PC-3 (cell line): ENCODE measurements at regions not wholly inside any gene's neighbourhood (a gene's known extent, or its start where the extent isn't known, plus 50 kb on each side); places are given as distances from the start of the nearest gene placed in this dataset.
A peak's percentile ranks its signal among the peaks of the same experiment; 100 is the strongest.

Experiments used
- ATAC-seq: fragments of 200-7000 bp; cut with Tn5 transposase; 2 replicates; pipeline ENCODE4 v1.9.1; 2020; ENCODE audit warnings: mild to moderate bottlenecking, moderate library complexity
- BruUV-seq: library from RNA; stranded (reverse); fragments of 400-500 nt; replicated peaks from 2 replicates; lab custom pipeline; 2021; lab: Mats Ljungman, UMichigan
- CTCF ChIA-PET: fragments of 300-600 bp; sonication (Branson Sonifier 250); formaldehyde crosslinking; loops from one replicate; lab custom pipeline; 2022; ENCODE audit warnings: antibody characterized with exemption; lab: Charles Lee
- POLR2A ChIA-PET: fragments of 300-600 bp; sonication (Branson Sonifier 250); formaldehyde crosslinking; loops from one replicate; lab custom pipeline; 2022; ENCODE audit warnings: antibody characterized with exemption; ENCODE audit not compliant: unreplicated experiment; lab: Charles Lee
- DNase-seq: peaks from one replicate; pipeline ENCODE4 v3.0.0-alpha.2; 2015
- H2AFZ ChIP-seq: fragments of 300-600 bp; sonication (generic); 2 replicates; pipeline ENCODE4 v1.6.0; 2016; ENCODE audit warnings: antibody characterized with exemption, low read length
- H3F3A ChIP-seq: fragments of 300-600 bp; sonication (generic); one replicate; pipeline ENCODE4 v1.6.0; 2017; ENCODE audit warnings: antibody characterized with exemption, low read length, control low read depth, mild to moderate bottlenecking; ENCODE audit not compliant: unreplicated experiment
- H3K27ac ChIP-seq: fragments of 300-600 bp; sonication (generic); 2 replicates; pipeline ENCODE4 v1.5.1; 2016; ENCODE audit warnings: mild to moderate bottlenecking, low read length
- H3K27me3 ChIP-seq: fragments of 300-600 bp; sonication (generic); 2 replicates; pipeline ENCODE4 v1.6.1; 2016; ENCODE audit warnings: low read length, mixed read lengths
- H3K36me3 ChIP-seq: fragments of 300-600 bp; sonication (generic); 2 replicates; pipeline ENCODE4 v1.6.1; 2016; ENCODE audit warnings: low read depth, mixed run types, low read length, mixed read lengths
- H3K4me1 ChIP-seq: fragments of 300-600 bp; sonication (generic); 2 replicates; pipeline ENCODE4 v1.5.1; 2016; ENCODE audit warnings: low read length; ENCODE audit not compliant: insufficient read depth
- H3K4me2 ChIP-seq: fragments of 300-600 bp; sonication (generic); 2 replicates; pipeline ENCODE4 v1.6.0; 2016; ENCODE audit warnings: low read length
- H3K4me3 ChIP-seq: fragments of 300-600 bp; sonication (generic); 2 replicates; pipeline ENCODE4 v1.5.1; 2016; ENCODE audit warnings: mild to moderate bottlenecking, low read length, mixed read lengths
- H3K79me2 ChIP-seq: fragments of 300-600 bp; sonication (generic); 2 replicates; pipeline ENCODE4 v1.6.1; 2017; ENCODE audit warnings: low read length, mixed read lengths
- H3K9ac ChIP-seq: fragments of 300-600 bp; sonication (generic); 2 replicates; pipeline ENCODE4 v1.6.0; 2016; ENCODE audit warnings: mild to moderate bottlenecking, low read length
- H3K9me2 ChIP-seq: fragments of 300-600 bp; sonication (generic); replicated peaks from 2 replicates; pipeline ENCODE4 v1.6.1; 2016; ENCODE audit warnings: mixed run types, low read length, mixed read lengths
- H3K9me3 ChIP-seq: fragments of 300-600 bp; sonication (generic); 2 replicates; pipeline ENCODE4 v1.6.1; 2016; ENCODE audit warnings: low read length, mixed read lengths
- H4K20me1 ChIP-seq: fragments of 300-600 bp; sonication (generic); 2 replicates; pipeline ENCODE4 v1.6.1; 2016; ENCODE audit warnings: low read length, mixed read lengths
- CTCF ChIP-seq: fragments of 300-600 bp; sonication (generic); conservative IDR thresholded peaks from 2 replicates; pipeline ENCODE4 v1.5.1; 2017; ENCODE audit warnings: antibody characterized with exemption, low read depth, mild to moderate bottlenecking, low read length
- EZH2 ChIP-seq: fragments of 300-600 bp; sonication (generic); IDR thresholded peaks from one replicate; pipeline ENCODE4 v1.6.1; 2017; ENCODE audit warnings: antibody characterized with exemption, mild to moderate bottlenecking, low read length; ENCODE audit not compliant: unreplicated experiment
- EZH2phosphoT487 ChIP-seq: fragments of 300-600 bp; sonication (generic); IDR thresholded peaks from 2 replicates; pipeline ENCODE4 v1.6.1; 2018; ENCODE audit warnings: mild to moderate bottlenecking, antibody characterized with exemption, low read length, borderline replicate concordance
- intact Hi-C: fragments of 100-400 bp; cut with micrococcal nuclease; formaldehyde crosslinking; loops from 2 replicates; pipeline ENCODE4 v1.9.0; 2023

GRCh38 chr1:53390261-53390660 is 62.4 kb upstream of the LRP8 start:
- Histone ChIP-seq H2AFZ (peak overlapping the region; percentile 17; the same call in 1 of the 2 replicates), H3K4me3 (no peak overlapping the region), H3K9ac (no peak overlapping the region), H3K4me2 (no peak overlapping the region), H3K9me3 (no peaks in the 10 kb centered on the region), H3K27ac (no peak overlapping the region), H3K27me3 (no peaks in the 10 kb centered on the region), H4K20me1 (no peaks in the 10 kb centered on the region), H3K9me2 (no peaks in the 10 kb centered on the region), H3F3A (no peaks in the 10 kb centered on the region), H3K4me1 (no peaks in the 10 kb centered on the region), H3K79me2 (no peaks in the 10 kb centered on the region), H3K36me3 (no peaks in the 10 kb centered on the region)
- DNase-seq (no peak), ATAC-seq (no peak)
- ChIA-PET CTCF (no interaction called here), POLR2A (no interaction called here)
- TF ChIP-seq EZH2phosphoT487 = no peak
- no peak for TF ChIP-seq CTCF
- TF ChIP-seq EZH2 = no peak
- intact Hi-C loops = no loop called here
- BruUV-seq = no TSS peak

- Histone ChIP-seq H3K27ac (no peak overlapping the region), H3K9me3 (no peaks in the 10 kb centered on the region), H3K4me1 (no peaks in the 10 kb centered on the region), H3K4me2 (no peak overlapping the region), H3K9me2 (no peaks in the 10 kb centered on the region), H3K79me2 (no peaks in the 10 kb centered on the region), H3K36me3 (no peaks in the 10 kb centered on the region), H3K27me3 (peaks cover 1% of the 10 kb centered on the region; the same call in 1 of the 2 replicates), H2AFZ (no peak overlapping the region), H3F3A (no peaks in the 10 kb centered on the region), H3K9ac (no peak overlapping the region), H3K4me3 (no peak overlapping the region), H4K20me1 (no peaks in the 10 kb centered on the region)
- TF ChIP-seq EZH2phosphoT487 = no peak
- no peak for TF ChIP-seq CTCF
- no peak for TF ChIP-seq EZH2
- BruUV-seq = no TSS peak
- ChIA-PET POLR2A (no interaction called here), CTCF (no interaction called here)
- DNase-seq (no peak), ATAC-seq (no peak)
- intact Hi-C loops = no loop called here
Measured at GRCh38 chr1:53390736-53391135, 62.9 kb upstream of the LRP8 start.

GRCh38 chr1:53391296-53391695 is 63.4 kb upstream of the LRP8 start:
- POLR2A ChIA-PET = no interaction called here
- no peak overlapping the region for H3K9ac ChIP-seq
- H3K4me3 ChIP-seq = no peak overlapping the region
- no TSS peak for BruUV-seq
- no peaks in the 10 kb centered on the region for H3K9me3 ChIP-seq
- intact Hi-C loops = no loop called here
- TF ChIP-seq CTCF = no peak
- no peak overlapping the region for H3K27ac ChIP-seq
- no peak overlapping the region for H3K4me2 ChIP-seq
- CTCF ChIA-PET = no interaction called here
- DNase-seq (no peak), ATAC-seq (no peak)
- no peaks in the 10 kb centered on the region for H4K20me1 ChIP-seq
- H3K27me3 ChIP-seq = peaks cover 7% of the 10 kb centered on the region; the same call in 1 of the 2 replicates
- H3K4me1 ChIP-seq = no peaks in the 10 kb centered on the region
- H3F3A ChIP-seq = no peaks in the 10 kb centered on the region
- no peaks in the 10 kb centered on the region for H3K79me2 ChIP-seq
- H3K36me3 ChIP-seq = no peaks in the 10 kb centered on the region
- no peaks in the 10 kb centered on the region for H3K9me2 ChIP-seq
- no peak overlapping the region for H2AFZ ChIP-seq
